ENCODE measurements at regions not wholly inside any gene's neighbourhood (a gene's known extent, or its start where the extent isn't known, plus 50 kb on each side); places are given as distances from the start of the nearest gene placed in this dataset.

DNA sequence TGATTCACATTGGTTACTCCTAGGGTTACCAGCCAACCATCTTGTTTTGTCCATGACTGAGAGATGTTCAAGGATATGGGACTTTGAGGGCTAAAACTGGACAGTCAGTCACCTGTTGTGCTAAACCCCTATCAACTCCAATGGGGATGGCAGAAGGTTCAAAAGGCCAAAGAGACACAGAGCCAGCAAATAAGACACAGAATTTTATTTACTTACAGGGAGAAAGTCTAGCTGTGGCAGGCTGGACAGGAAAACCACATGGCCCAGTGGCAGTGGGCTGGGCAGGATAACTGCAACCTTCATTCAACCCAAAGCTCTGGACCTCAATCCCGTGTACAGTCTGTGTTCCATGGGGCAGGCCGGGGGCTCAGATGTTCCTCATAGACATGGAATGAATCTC lies 326.7 kb upstream of the RPS6KA3 start:
- TF ChIP-seq EZH2 (IDR thresholded peaks at IDR 0.05; ENCODE audit: low read length, unreplicated experiment) (no peak), EZH2phosphoT487 (IDR thresholded peaks at IDR 0.05; ENCODE audit: borderline replicate concordance, low read length) (no peak), CTCF (conservative IDR thresholded peaks at IDR 0.05; ENCODE audit: low read depth, low read length) (no peak)
- ATAC-seq = no peak
- Histone ChIP-seq H3K9me3 (ENCODE audit: low read length) (no peaks in the 10 kb centered on the region), H3K36me3 (ENCODE audit: low read depth, low read length) (no peaks in the 10 kb centered on the region), H3K9me2 (replicated peaks; ENCODE audit: low read length) (no peaks in the 10 kb centered on the region), H4K20me1 (ENCODE audit: low read length) (no peaks in the 10 kb centered on the region), H3K4me3 (ENCODE audit: low read length) (no peak overlapping the region), H3K9ac (ENCODE audit: low read length) (no peak overlapping the region), H3K27me3 (ENCODE audit: low read length) (no peaks in the 10 kb centered on the region), H3F3A (ENCODE audit: low read length, unreplicated experiment) (no peaks in the 10 kb centered on the region), H3K27ac (ENCODE audit: low read length) (no peak overlapping the region), H3K4me2 (ENCODE audit: low read length) (no peak overlapping the region), H3K4me1 (ENCODE audit: insufficient read depth, low read length) (peaks cover 17% of the 10 kb centered on the region), H2AFZ (ENCODE audit: low read length) (no peak overlapping the region), H3K79me2 (ENCODE audit: low read length) (no peaks in the 10 kb centered on the region)
- BruUV-seq (replicated peaks) = no TSS peak
- ChIA-PET POLR2A (ENCODE audit: unreplicated experiment) (no interaction called here), CTCF (no interaction called here)
- intact Hi-C loops (cut with micrococcal nuclease) = no loop called here
- DNase-seq = no peak

DNA sequence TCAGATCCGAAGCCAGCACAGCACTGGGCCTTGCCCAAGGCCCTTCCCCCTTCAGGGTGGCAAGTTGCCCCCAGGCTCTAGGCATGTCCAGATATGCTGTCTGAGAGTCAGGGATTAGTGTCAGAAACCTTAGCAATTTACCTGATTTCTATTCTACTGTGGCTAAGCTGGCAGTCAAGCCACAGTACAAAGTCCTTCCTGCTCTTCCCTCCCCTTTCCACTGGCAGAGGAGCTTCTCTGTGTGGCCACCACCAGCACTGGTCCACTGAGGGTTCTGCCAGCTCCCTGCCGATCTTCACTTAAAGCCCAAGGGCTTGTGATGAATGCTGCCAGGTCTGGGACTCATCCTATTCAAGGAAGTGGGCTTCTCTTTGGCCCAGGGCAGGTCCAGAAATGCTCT lies 324.5 kb upstream of the RPS6KA3 start:
- no peaks in the 10 kb centered on the region for H4K20me1 ChIP-seq (ENCODE audit: low read length)
- H3K36me3 ChIP-seq (ENCODE audit: low read depth, low read length) = no peaks in the 10 kb centered on the region
- ChIA-PET CTCF (no interaction called here), POLR2A (ENCODE audit: unreplicated experiment) (no interaction called here)
- H3K4me2 ChIP-seq (ENCODE audit: low read length) = no peak overlapping the region
- no peak overlapping the region for H2AFZ ChIP-seq (ENCODE audit: low read length)
- intact Hi-C loops (cut with micrococcal nuclease) = no loop called here
- no peak overlapping the region for H3K9ac ChIP-seq (ENCODE audit: low read length)
- no peaks in the 10 kb centered on the region for H3K9me2 ChIP-seq (replicated peaks; ENCODE audit: low read length)
- TF ChIP-seq EZH2 (IDR thresholded peaks at IDR 0.05; ENCODE audit: low read length, unreplicated experiment) = no peak
- no peak for TF ChIP-seq CTCF (conservative IDR thresholded peaks at IDR 0.05; ENCODE audit: low read depth, low read length)
- TF ChIP-seq EZH2phosphoT487 (IDR thresholded peaks at IDR 0.05; ENCODE audit: borderline replicate concordance, low read length) = no peak
- no peaks in the 10 kb centered on the region for H3F3A ChIP-seq (ENCODE audit: low read length, unreplicated experiment)
- H3K4me3 ChIP-seq (ENCODE audit: low read length) = no peak overlapping the region
- no peaks in the 10 kb centered on the region for H3K79me2 ChIP-seq (ENCODE audit: low read length)
- H3K27ac ChIP-seq (ENCODE audit: low read length) = no peak overlapping the region
- no TSS peak for BruUV-seq (replicated peaks)
- DNase-seq (no peak), ATAC-seq (no peak)
- no peaks in the 10 kb centered on the region for H3K9me3 ChIP-seq (ENCODE audit: low read length)
- peaks cover 11% of the 10 kb centered on the region for H3K4me1 ChIP-seq (ENCODE audit: insufficient read depth, low read length)
- no peaks in the 10 kb centered on the region for H3K27me3 ChIP-seq (ENCODE audit: low read length)

- Histone ChIP-seq H3K9ac (ENCODE audit: low read length) (no peak overlapping the region), H3F3A (ENCODE audit: low read length, unreplicated experiment) (no peaks in the 10 kb centered on the region), H3K27me3 (ENCODE audit: low read length) (no peaks in the 10 kb centered on the region), H3K4me1 (ENCODE audit: insufficient read depth, low read length) (no peaks in the 10 kb centered on the region), H3K79me2 (ENCODE audit: low read length) (no peaks in the 10 kb centered on the region), H3K36me3 (ENCODE audit: low read depth, low read length) (no peaks in the 10 kb centered on the region), H4K20me1 (ENCODE audit: low read length) (no peaks in the 10 kb centered on the region), H3K27ac (ENCODE audit: low read length) (no peak overlapping the region), H3K4me3 (ENCODE audit: low read length) (no peak overlapping the region), H3K9me2 (replicated peaks; ENCODE audit: low read length) (no peaks in the 10 kb centered on the region), H3K9me3 (ENCODE audit: low read length) (no peaks in the 10 kb centered on the region), H2AFZ (ENCODE audit: low read length) (no peak overlapping the region), H3K4me2 (ENCODE audit: low read length) (no peak overlapping the region)
- TF ChIP-seq EZH2 (IDR thresholded peaks at IDR 0.05; ENCODE audit: low read length, unreplicated experiment) (no peak), EZH2phosphoT487 (IDR thresholded peaks at IDR 0.05; ENCODE audit: borderline replicate concordance, low read length) (no peak), CTCF (conservative IDR thresholded peaks at IDR 0.05; ENCODE audit: low read depth, low read length) (no peak)
- CTCF ChIA-PET = no interaction called here
- ATAC-seq (no peak), DNase-seq (no peak)
- POLR2A ChIA-PET (ENCODE audit: unreplicated experiment) = no interaction called here
- intact Hi-C loops (cut with micrococcal nuclease) = no loop called here
- no TSS peak for BruUV-seq (replicated peaks)
Observed at GRCh38 chrX:20585782-20586181, 319.1 kb upstream of the RPS6KA3 start.

Data from PC-3 (cell line).